ENCODE measurements at regions not wholly inside any gene's neighbourhood (a gene's known extent, or its start where the extent isn't known, plus 50 kb on each side); places are given as distances from the start of the nearest gene placed in this dataset.
"Not testable (repeated sequence)": the region's sequence is repeated elsewhere in the genome, so short reads cannot be mapped to it uniquely, and the experiment has no call there.

DNA sequence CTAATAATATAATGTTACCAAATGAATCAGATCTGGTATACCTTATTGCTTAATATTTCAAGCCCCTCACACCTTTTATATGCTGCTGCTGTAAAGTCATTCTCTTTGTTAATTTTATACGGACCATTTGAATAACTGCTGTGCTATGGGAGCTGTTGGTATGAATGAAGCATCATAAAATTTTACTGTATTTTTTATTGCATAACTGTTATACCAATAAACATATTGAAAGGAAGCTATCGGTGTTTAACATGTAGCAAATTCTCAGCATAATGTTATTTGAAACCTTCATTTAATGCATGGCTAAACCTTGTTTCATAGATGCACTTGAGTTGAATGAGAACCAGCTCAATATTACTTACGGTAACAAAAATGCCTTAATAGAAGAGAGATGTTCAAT, 1040.3 kb downstream of the SOCS6 start:
- no peak for FAIRE-seq

DNA sequence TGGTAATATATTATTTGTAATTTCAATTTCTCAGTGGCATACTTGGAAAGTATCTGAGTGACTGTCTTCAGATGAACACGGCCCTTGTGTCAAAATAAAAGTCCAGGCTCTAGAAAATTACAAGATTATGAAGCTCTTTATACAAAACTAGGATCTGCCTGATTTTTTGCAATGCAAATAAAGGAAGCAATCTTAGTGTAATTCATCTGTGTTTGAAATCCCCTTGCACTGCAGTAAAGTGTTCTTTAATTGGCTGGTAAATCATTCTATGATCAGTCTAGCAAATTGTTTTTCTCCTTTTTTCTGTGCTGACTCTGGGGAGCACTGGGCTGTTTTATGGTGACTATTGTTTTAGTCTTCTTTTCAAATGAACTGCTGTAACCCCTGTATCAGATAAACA, 1039.0 kb downstream of the SOCS6 start:
- FAIRE-seq, result no peak

DNA sequence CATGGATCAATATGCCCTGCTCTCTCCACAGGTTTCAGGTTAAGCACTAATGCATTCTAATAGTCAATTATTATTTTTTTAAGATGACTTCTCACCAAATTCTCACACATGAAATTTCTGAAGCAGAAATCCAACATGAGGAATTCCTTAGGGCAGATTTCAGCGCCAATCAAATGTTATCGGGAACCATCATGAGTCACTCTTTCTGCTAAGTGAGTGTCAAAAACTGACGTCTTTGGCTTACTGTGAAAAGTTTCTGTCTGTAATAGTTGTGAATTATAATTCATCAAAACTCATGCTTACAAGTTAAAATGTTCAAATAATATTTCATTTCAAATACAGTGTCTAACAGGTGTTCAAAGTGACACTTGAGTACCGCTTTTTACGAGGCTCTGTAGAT, 1038.6 kb downstream of the SOCS6 start:
- no peak for FAIRE-seq

DNA sequence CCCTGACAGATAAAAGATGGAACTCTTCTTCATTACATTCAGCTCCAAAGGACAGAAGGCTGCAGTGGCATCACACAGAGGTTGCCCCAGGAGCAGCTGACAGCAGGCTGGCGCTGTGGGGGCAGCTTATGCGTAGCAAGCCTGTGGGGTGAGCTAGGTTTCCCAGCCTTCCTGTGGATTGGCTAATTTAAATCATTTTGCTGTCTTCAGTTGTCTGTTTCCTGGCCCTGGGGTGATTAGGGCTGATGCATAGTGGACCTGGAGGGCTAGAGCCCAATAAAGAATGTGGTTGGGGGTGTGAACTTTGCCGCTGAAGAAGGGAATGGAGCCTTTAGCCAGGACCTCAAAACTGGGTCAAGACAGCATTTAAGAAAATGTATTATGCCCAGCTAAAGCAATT, 1038.0 kb downstream of the SOCS6 start:
- FAIRE-seq, result no peak

DNA sequence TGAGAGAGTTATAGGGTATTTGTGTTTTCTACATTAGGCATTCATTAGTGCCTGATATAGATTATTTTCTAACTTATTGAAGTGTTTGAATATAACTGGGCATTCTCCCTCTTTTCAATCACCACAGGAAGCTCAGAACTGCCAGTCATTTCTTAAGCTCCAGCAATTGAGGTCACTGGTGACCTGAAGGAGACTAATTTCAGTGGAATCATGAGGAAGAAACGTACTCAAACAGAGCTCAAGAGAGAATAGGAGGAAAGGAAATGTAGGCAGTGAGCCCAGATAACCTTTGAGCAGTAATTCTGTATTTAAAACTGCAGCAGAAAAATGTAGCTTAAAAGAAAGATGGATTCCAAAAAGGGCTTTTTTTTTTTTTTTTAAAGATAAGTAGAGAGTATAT, 1035.5 kb downstream of the SOCS6 start:
- FAIRE-seq, result no peak

DNA sequence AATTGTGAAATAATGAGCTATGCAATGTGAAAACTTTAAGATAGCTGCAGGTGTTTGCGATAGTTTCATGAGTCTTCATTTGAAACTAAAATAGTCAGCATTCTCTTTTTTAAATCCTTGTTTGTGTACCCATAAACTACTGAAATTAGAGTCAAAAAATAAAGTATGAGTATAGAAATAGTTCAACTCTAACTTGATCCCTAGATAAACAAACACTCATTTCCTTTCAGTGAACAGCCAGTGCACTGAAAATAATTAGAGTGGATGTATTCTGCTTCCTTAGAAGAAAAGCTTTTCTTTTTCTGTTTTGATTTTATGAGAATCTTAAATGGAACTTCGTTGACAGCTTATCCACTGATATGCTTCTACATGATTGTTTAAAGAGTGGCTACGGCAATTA, 1033.4 kb downstream of the SOCS6 start:
- FAIRE-seq, result no peak

DNA sequence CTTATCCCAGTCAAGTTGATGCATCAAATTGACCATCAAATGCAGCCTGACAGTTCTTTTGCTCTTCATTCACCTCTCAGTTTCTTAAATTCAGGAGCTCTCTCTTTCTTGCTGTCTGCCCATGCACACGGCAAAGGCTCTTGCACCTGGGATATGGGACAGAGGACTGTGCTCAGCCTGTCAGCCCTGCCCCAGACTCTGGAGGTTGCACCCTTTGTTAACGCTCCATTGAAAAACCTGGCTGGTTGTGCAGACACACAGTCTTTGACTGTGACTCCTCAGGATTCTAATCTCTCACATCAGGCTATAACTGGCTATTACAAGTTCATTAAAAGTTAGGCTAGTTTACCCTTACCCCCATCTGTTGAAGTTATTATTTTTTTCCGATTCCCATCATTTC, 1032.5 kb downstream of the SOCS6 start:
- no peak for FAIRE-seq

DNA sequence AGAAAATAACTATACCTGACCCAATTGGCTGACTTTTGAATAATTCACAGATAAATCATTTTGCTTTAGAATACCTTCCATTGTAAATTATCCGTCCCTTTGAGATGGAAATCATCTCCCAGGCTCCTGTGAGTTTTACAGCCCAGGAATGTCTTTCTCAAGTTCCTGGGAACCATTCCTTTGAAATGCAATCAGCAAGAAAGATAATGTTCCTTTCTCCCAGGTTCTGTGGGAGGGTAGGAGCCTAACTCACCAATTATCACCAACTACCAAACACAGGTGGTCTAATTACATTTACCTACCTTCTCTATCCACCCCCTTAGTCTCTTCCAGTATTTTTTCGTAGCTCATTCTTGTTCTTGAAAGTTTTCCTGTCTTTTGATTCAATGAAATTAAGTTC, 1016.0 kb downstream of the SOCS6 start:
- FAIRE-seq, result no peak

DNA sequence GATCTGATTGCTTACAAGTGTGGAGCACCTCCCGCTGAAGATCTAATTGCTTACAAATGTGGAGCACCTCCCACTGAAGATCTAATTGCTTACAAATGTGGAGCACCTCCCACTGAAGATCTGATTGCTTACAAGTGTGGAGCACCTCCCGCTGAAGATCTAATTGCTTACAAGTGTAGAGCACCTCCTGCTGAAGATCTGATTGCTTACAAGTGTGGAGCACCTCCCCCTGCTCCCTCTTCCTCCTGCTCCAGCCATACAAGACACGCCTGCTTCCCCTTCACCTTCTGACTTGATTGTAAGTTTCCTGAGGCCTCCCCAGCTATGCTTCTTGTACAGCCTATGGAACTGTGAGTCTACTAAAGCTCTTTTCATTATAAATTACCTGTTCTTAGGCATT, 1014.9 kb downstream of the SOCS6 start:
- not testable (repeated sequence) for FAIRE-seq

DNA sequence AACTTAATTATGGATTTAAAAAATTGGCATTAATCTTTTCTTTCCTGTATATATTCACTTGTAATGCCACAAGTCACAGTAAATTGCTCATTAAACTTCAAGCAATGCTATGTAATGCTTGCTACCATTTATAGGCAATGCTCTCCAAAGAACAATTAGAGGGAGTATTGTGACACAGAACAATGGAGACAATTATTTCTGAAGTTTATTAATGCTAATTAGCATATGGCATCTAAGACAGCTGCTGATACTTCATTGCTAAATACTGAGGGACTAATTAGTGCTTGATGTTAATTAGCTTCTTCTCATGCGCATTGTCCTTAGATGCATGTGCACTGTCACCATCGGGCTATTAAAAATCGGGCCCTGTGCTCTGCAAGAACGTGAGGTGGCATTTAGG, 1012.8 kb downstream of the SOCS6 start:
- no peak for FAIRE-seq

DNA sequence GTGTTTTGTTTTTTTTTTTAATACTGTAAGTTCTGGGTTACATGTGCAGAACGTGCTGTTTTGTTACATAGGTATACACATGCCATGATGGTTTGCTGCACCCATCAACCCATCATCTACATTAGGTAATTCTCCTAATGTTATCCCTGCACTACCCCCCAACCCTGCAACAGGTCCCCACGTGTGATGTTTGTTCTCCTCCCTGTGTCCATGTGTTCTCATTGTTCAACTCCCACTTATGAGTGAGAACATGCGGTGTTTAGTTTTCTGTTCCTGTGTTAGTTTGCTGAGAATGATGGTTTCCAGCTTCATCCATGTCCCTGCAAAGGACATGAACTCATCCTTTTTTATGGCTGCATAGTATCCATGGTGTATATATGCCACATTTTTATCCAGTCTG, 1005.4 kb downstream of the SOCS6 start:
- FAIRE-seq, result not testable (repeated sequence)

DNA sequence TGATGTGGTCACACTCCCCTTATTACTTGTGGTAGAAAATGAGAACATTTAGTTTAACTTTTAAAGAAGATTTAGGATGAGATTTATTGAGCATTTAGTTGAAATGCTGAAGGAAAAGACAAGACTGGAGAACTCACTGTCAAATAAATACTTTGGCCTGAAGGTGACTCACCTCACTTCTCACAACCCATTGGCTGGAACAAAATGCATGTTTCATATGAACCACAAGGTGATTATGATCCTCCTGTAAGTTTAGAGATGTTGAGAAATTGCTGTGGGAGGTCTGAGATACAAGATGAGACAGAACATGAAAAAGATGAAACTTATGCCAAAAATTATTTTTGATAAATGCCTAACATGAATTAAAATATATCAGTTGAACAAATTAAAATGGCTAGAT, 1004.5 kb downstream of the SOCS6 start:
- FAIRE-seq, result no peak

DNA sequence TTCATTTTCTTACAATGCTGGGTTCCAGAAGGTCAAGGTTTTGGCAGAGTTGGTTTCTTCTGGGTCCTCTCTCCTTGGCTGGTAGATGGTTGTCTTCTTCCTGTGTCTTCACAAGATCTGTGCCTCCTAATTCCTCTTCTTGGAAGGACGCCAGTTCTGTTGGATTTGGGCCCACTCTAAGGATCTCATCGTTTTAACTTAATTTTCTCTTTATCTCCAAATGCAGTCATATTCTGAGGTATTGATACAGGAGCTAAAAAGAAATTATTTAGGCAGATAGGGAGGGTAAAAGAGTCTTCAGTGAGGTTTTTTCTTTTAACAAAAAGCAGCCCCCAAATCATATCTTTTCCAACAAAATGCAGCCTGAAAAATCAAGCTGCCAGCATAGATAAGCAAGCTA, 998.4 kb downstream of the SOCS6 start:
- no peak for FAIRE-seq

DNA sequence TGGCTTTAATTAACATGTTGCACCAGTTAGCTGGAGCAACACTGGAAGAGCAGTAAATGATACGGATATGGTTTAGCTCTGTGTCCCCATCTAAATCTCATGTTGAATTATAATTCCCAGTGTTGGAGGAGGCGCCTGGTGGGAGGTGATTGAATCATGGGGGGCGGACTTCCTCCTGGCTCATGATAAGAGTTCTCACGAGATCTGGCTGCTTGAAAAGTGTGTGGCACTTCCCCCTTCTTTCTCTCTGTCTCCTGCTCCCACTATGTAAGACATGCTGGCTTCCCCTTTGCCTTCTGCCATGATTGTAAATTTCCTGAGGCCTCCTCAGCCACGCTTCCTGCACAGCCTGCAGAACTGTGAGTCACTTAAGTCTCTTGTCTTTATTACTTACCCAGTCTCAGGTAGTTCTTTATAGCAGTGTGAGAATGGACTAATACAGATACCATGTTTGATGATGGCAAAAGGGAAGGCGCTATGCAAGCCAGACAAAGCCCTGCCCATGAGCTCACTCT, 963.6 kb downstream of the SOCS6 start:
- FAIRE-seq, result no peak

DNA sequence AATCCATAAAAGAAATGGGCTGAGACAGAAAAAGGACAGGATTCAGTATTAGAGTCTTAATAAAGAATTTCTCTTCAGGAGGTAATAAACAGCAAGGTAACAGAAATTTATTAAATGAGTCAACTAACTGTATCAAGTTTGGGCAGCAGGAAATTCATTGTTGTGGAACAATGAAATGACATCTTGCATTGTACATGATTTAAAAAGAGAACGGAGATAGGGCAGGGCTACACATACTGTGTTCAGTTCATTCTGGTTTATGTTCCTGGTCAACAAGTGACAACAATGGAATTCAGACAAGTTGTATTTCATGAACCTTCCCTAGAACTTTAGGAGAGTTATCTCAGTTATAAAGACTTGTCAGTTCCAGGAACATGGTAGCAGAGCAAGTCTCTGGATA, 961.3 kb downstream of the SOCS6 start:
- FAIRE-seq, result no peak

DNA sequence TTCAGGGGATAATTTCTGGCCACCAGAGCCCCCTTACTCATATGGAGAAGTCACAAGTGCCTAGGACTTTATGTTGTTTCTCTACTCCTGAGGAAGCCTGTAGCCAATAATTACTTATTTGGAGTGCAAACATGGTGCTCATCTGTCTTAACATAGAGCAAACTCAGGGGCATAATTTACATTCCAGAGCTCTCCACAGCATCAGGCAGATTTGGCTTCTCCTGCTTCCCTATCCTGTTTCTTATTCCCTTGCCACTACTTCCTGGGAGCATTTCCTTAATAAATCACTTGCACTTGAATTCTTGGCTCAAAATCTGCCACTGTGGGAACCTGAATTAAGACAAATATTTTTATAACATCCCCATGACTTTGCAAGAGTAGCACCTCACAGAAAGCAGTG, 960.9 kb downstream of the SOCS6 start:
- FAIRE-seq, result no peak

DNA sequence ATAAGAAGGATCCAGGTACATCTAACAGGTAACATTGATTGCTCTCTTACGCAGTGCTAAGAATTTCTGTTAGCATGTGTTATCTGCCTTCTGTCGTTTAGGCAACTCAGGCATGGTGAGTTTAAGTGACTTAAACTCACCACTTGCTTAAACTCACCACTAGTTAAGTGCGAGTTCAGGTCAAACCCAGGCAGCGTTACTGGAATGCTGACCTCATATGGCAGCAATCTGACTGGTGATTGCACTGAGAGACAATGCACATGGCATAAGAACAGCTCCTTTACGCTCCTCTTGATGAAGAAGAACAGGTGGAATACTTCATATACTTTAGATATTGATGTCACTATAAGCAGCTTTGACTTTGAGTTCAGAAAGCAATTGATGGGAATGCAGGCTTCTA, 954.1 kb downstream of the SOCS6 start:
- no peak for FAIRE-seq

DNA sequence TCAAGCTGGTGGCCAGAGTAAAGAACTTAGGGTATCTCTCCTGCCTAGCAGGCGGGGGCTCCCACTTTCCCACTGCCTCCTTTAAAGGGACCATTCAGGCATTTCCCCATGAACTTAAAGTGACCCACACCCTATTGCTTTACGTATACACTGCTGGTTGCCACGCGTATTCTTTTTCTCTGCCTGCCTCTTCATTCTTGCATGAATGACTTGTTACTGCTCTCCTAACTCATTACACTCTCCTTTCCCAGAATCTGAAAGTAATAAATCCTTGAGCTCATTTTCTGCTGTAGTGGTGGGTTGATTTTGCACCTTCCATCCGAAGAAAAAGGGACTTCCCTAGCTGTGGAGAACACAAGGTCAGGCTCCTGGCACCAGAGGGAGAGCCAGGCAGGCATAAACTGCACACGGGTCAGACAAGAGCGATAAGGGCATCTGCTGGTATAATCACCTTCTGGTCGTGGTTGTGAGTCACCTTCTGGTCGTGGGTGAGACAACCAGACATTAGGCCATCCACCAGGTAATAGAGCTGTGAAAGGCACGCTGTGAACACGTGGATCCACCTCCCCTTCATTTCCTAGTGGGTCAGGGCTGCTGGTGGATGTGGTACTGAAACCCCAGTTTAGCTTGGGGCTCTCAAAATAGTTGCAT, 950.3 kb downstream of the SOCS6 start:
- FAIRE-seq, result no peak

DNA sequence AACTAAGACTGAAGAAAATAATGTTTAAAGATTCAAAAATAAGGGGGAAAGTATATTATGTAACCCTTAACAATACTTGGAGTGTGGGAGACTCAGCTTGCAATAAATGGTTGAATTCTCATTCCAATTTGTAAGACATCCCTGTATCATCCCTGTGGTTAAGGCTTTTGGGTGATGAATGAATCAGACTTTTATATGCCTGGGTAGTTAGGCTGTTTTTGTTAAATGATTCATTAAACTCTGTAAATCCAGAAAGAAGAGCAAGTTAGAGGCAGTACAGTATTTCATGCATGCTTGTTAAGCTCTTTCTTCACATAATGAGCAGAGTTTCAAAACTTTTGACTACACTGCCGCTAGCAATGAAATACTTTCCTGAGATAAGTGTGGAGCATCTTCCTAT, 948.8 kb downstream of the SOCS6 start:
- FAIRE-seq, result no peak

DNA sequence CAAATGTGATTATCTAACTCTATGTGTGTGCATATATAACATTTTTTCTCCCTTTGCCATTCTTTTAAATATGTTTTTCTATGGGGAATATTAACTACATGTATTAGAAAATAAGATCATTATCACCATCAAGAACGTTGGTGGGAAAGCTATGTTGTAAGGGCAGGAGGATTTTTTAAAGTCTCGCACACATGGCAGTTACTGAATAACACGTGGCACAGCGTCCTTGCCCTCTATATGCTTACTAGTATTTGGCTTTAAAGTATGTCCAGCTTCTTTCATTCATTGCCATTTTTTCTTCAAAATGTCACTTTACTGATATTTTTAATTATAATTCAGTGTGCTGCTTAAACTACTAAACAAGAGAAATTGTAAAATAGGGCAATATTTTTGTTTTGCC, 944.3 kb downstream of the SOCS6 start:
- FAIRE-seq, result no peak

DNA sequence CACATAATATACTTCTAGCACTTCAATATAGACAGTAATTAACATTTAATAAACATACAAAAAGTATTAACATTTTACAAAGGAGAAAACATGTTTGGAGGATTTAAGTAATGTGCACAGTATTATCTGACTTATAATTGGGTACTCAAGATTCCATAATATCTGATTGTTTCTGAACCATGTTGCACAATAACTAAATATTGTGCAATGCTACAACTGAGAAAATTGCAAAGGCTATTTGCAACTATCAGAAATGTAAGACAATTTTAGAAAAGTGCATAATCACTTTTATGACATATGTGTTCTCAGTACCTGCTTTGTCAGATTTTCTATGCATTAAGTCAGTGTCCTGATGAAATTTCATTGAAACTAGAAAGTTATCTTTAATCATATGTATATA, 934.6 kb downstream of the SOCS6 start:
- FAIRE-seq, result no peak

DNA sequence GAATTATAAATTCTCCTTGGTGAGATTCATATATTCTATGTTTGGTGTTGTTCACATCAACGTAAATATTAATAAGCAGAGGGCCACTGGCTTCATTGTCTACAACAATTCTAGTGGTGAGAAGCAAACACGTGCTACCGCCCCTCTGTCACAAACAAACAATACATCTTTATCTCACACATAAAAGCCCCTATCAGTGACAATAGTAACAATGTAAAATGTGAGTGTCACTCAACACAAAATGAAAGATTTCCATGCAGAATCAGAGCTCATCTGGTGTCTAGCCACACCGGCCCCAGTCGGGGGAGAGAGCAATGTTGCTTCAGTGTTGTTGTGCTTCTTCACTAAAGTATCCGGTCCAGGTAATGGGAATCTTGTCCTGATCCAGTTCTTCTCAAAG, 932.6 kb downstream of the SOCS6 start:
- FAIRE-seq, result no peak

DNA sequence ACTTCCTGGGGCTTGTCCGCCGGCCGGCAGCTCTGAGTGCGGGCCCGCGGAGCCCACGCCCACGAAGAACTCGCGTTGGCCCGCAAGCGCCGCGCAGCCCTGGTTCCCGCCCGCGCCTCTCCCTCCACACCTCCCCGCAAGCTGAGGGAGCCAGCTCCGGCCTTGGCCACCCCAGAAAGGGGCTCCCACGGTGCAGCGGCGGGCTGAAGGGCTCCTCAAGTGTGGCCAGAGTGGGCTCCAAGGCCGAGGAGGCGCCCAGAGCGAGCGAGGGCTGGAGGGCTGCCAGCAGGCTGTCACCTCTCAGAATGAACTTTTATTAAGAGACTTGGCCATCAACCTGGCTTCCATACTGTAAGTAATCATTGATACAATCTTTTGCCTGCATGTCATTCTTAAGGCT, 923.9 kb downstream of the SOCS6 start:
- FAIRE-seq, result not testable (repeated sequence)

DNA sequence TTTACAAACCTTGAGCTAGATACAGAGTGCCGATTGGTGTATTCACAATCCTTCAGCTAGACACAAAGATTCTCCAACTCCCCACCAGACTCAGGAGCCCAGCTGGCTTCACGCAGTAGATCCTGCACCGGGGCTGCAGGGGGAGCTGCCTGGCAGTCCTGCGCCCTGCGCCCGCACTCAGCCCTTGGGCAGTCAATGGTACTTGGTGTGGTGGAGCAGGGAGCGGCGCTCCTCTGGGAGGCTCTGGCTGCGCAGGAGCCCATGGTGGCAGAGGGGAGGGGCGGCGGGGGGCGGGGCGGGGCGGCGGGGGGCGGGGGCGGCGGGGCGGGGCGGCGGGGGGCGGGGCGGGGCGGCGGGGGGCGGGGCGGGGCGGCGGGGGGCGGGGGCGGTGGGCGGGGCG, 923.4 kb downstream of the SOCS6 start:
- no peak for FAIRE-seq

DNA sequence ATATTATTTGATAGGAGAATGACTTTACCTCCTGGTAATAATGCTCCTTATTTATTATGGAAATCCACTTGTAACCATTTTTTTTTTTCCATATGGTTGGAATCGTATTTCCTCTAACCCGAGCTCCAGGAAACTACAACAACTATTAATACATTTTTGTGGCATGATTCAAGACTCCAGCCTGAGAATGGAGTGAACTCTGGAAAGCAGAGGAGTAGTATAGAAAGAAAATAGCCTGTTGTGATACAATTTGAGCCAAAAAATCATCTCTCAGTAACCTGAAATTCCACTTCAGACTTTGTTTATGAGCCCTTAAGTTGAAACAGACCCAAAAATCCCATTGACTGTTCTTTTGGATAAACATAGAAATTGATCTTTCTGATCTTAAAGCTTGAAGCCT, 921.1 kb downstream of the SOCS6 start:
- FAIRE-seq, result no peak

DNA sequence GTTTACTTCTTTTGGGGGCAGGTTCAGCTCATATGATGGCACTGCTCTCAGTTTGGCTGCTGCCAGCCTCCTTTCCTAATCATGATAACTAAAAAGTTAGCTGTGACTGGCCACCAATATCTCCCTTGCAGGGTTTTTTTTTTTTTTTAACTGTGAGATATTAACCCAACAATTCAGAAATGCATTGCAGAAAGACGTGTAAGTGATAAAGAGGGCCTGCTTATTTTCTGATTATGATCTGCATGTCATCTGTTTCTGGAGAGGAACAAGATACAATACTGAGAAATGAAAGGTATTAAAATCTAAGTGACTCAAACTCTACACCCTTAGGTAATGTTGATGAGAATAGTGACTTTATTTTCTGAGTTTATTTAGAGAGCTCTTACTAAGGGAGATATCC, 905.6 kb downstream of the SOCS6 start:
- no peak for FAIRE-seq
